HCT116 (cell line): ENCODE measurements at regions not wholly inside any gene's neighbourhood (a gene's known extent, or its start where the extent isn't known, plus 50 kb on each side); places are given as distances from the start of the nearest gene placed in this dataset.

ENCODE experiments used
- ATAC-seq: fragments of 200-7000 bp; cut with Tn5 transposase; 2 replicates; pipeline ENCODE4 v1.9.1; 2020; ENCODE audit warnings: mild to moderate bottlenecking, moderate library complexity
- BruUV-seq: library from RNA; stranded (reverse); fragments of 400-500 nt; replicated peaks from 2 replicates; lab custom pipeline; 2021; lab: Mats Ljungman, UMichigan
- CTCF ChIA-PET: fragments of 300-600 bp; sonication (Branson Sonifier 250); formaldehyde crosslinking; loops from one replicate; lab custom pipeline; 2021; ENCODE audit warnings: antibody characterized with exemption; lab: Charles Lee
- POLR2A ChIA-PET: fragments of 300-600, 350-600 bp; sonication (Branson Sonifier 250); formaldehyde crosslinking; loops from one replicate; lab custom pipeline; 2021; ENCODE audit warnings: antibody characterized with exemption; lab: Charles Lee
- RAD21 ChIA-PET, 2 experiments: fragments of 300-600 bp; sonication (Branson Sonifier 250); formaldehyde crosslinking; loops; one replicate each; lab custom pipeline; 2023; ENCODE audit warnings: low total read pairs in 2 of 2; ENCODE audit not compliant: uncharacterized antibody in 2 of 2, unreplicated experiment in 2 of 2, low non-redundant PET in 1 of 2; lab: Charles Lee
- DNase-seq: peaks from one replicate; pipeline ENCODE4 v3.0.0-alpha.2; 2010; ENCODE audit warnings: low read depth, low spot score
- H2AFZ ChIP-seq: fragments of 200-600 bp; shearing (Covaris generic), sonication (generic); 2 replicates; pipeline ENCODE4 v1.6.1; 2017; ENCODE audit warnings: low read depth, mixed run types, mixed read lengths, antibody characterized with exemption, low read length; ENCODE audit not compliant: poor library complexity, severe bottlenecking
- H3K27ac ChIP-seq: 2 replicates; pipeline ENCODE4 v1.5.1; 2012; ENCODE audit warnings: low read depth, low read length
- H3K27me3 ChIP-seq: fragments of 200-600 bp; sonication (generic); 2 replicates; pipeline ENCODE4 v1.6.1; 2016; ENCODE audit warnings: mixed run types, low read length, mixed read lengths; ENCODE audit not compliant: insufficient read depth
- H3K36me3 ChIP-seq, 2 experiments: fragments of 200-500 bp in 1 of 2; fragments of 200-600 bp in 1 of 2; sonication (Bioruptor generic) in 1 of 2; sonication (generic) in 1 of 2; 2 replicates each; pipeline versions ENCODE4 v1.5.1 to v1.6.1; 2014 to 2016; ENCODE audit warnings: low read length in 2 of 2, inconsistent platforms in 1 of 2, mixed read lengths in 1 of 2, mixed run types in 1 of 2; ENCODE audit not compliant: insufficient read depth in 2 of 2, control insufficient read depth in 1 of 2
- H3K4me1 ChIP-seq, 2 experiments: fragments of 200-600 bp in 1 of 2; sonication (generic) in 1 of 2; 2 replicates each; pipeline versions ENCODE4 v1.5.1 to v1.6.1; 2012 to 2017; ENCODE audit warnings: low read length in 2 of 2, inconsistent platforms in 1 of 2, mild to moderate bottlenecking in 1 of 2, mixed read lengths in 1 of 2, mixed run types in 1 of 2, moderate library complexity in 1 of 2; ENCODE audit not compliant: insufficient read depth in 2 of 2, control insufficient read depth in 1 of 2
- H3K4me2 ChIP-seq: fragments of 200-600 bp; sonication (generic); 2 replicates; pipeline ENCODE4 v1.6.1; 2017; ENCODE audit warnings: mixed run types, low read length, mixed read lengths
- H3K4me3 ChIP-seq, 2 experiments: fragments of 200-600 bp in 1 of 2; sonication (generic) in 1 of 2; replicated peaks in 1 of 2; 2 replicates each; pipeline ENCODE4 v1.5.1; 2011 to 2016; ENCODE audit warnings: low read length in 2 of 2, control low read depth in 1 of 2, low read depth in 1 of 2, mild to moderate bottlenecking in 1 of 2, mixed read lengths in 1 of 2, mixed run types in 1 of 2
- H3K79me2 ChIP-seq: fragments of 200-600 bp; sonication (generic); 2 replicates; pipeline ENCODE4 v1.6.1; 2017; ENCODE audit warnings: mild to moderate bottlenecking, mixed run types, low read length, moderate library complexity, mixed read lengths; ENCODE audit not compliant: insufficient read depth
- H3K9ac ChIP-seq: fragments of 200-600 bp; sonication (generic); 2 replicates; pipeline ENCODE4 v1.6.1; 2016; ENCODE audit warnings: low read length, mixed read lengths
- H3K9me2 ChIP-seq: fragments of 200-600 bp; sonication (generic), shearing (Covaris generic); 2 replicates; pipeline ENCODE4 v1.6.1; 2017; ENCODE audit warnings: mixed run types, mild to moderate bottlenecking, moderate library complexity; ENCODE audit not compliant: insufficient read depth
- H3K9me3 ChIP-seq, 2 experiments: fragments of 200-500 bp in 1 of 2; fragments of 200-600 bp in 1 of 2; sonication (Bioruptor generic) in 1 of 2; sonication (generic) in 1 of 2; 2 replicates each; pipeline ENCODE4 v1.6.1; 2014 to 2017; ENCODE audit warnings: low read length in 2 of 2, mixed read lengths in 2 of 2, inconsistent platforms in 1 of 2, low read depth in 1 of 2, mild to moderate bottlenecking in 1 of 2, mixed run types in 1 of 2, moderate library complexity in 1 of 2; ENCODE audit not compliant: control insufficient read depth in 1 of 2, insufficient read depth in 1 of 2
- H4K20me1 ChIP-seq: fragments of 200-600 bp; sonication (generic), shearing (Covaris generic); 2 replicates; pipeline ENCODE4 v1.6.1; 2017; ENCODE audit warnings: mixed run types, mild to moderate bottlenecking, moderate library complexity; ENCODE audit not compliant: insufficient read depth
- CBX3 ChIP-seq: IDR thresholded peaks from 2 replicates; pipeline ENCODE4 v1.6.1; 2012; ENCODE audit warnings: low read depth
- CEBPB ChIP-seq: IDR thresholded peaks from 2 replicates; pipeline ENCODE4 v1.6.1; 2012; ENCODE audit warnings: low read depth
- CTCF ChIP-seq, 3 experiments: fragments of 200-600 bp in 1 of 3; sonication (generic) in 1 of 3; IDR thresholded peaks in 2 of 3; conservative IDR thresholded peaks in 1 of 3; 2 replicates each; pipeline ENCODE4 v1.5.1; 2012 to 2017; ENCODE audit warnings: low read depth in 2 of 3, low read length in 2 of 3, antibody characterized with exemption in 1 of 3, borderline replicate concordance in 1 of 3, control low read depth in 1 of 3, mild to moderate bottlenecking in 1 of 3, mixed read lengths in 1 of 3, mixed run types in 1 of 3, moderate library complexity in 1 of 3; ENCODE audit not compliant: insufficient read depth in 1 of 3
- ELF1 ChIP-seq: IDR thresholded peaks from 2 replicates; pipeline ENCODE4 v1.6.1; 2012; ENCODE audit warnings: low read depth, borderline replicate concordance
- EZH2 ChIP-seq: fragments of 200-600 bp; sonication (generic); IDR thresholded peaks from 2 replicates; pipeline ENCODE4 v1.6.1; 2017; ENCODE audit warnings: antibody characterized with exemption, mixed run types
- EZH2phosphoT487 ChIP-seq: fragments of 200-600 bp; IDR thresholded peaks from 2 replicates; pipeline ENCODE4 v1.6.1; 2018; ENCODE audit warnings: antibody characterized with exemption, borderline replicate concordance
- FOSL1 ChIP-seq: IDR thresholded peaks from 2 replicates; pipeline ENCODE4 v1.6.1; 2012; ENCODE audit warnings: low read depth
- JUND ChIP-seq: IDR thresholded peaks from 2 replicates; pipeline ENCODE4 v1.6.1; 2012
- MAX ChIP-seq: IDR thresholded peaks from 2 replicates; pipeline ENCODE4 v1.6.1; 2012
- POLR2AphosphoS5 ChIP-seq: IDR thresholded peaks from 2 replicates; pipeline ENCODE4 v1.6.1; 2011; ENCODE audit warnings: mild to moderate bottlenecking, low read depth, low read length, moderate library complexity
- RAD21 ChIP-seq: IDR thresholded peaks from 2 replicates; pipeline ENCODE4 v1.6.1; 2012; ENCODE audit warnings: low read depth, mild to moderate bottlenecking
- REST ChIP-seq: IDR thresholded peaks from 2 replicates; pipeline ENCODE4 v1.6.1; 2012; ENCODE audit warnings: low read depth
- SIN3A ChIP-seq: IDR thresholded peaks from 2 replicates; pipeline ENCODE4 v1.6.1; 2012; ENCODE audit warnings: low read depth
- SP1 ChIP-seq: IDR thresholded peaks from 2 replicates; pipeline ENCODE4 v1.6.1; 2012; ENCODE audit warnings: low read depth
- SRF ChIP-seq: IDR thresholded peaks from 2 replicates; pipeline ENCODE4 v1.6.1; 2012; ENCODE audit warnings: low read depth
- TCF7L2 ChIP-seq: IDR thresholded peaks from 2 replicates; pipeline ENCODE4 v1.7.0; 2011; ENCODE audit warnings: borderline replicate concordance, inconsistent platforms; ENCODE audit not compliant: insufficient read depth, insufficient read length; ENCODE audit errors: extremely low read depth
- ZBTB33 ChIP-seq: IDR thresholded peaks from 2 replicates; pipeline ENCODE4 v1.6.1; 2011; ENCODE audit warnings: mild to moderate bottlenecking, low read length, moderate library complexity; ENCODE audit not compliant: insufficient replicate concordance; ENCODE audit errors: extremely low read depth
- ZNF274 ChIP-seq: fragments of 200-500 bp; sonication (Bioruptor generic); IDR thresholded peaks from 2 replicates; pipeline ENCODE4 v1.6.1; 2014; ENCODE audit warnings: mild to moderate bottlenecking, low read depth, low read length, inconsistent platforms
- intact Hi-C: fragments of 100-400 bp; cut with micrococcal nuclease; formaldehyde crosslinking; loops from 2 replicates; pipeline ENCODE4 v1.10.0; 2022

GRCh38 chr3:67884345-67884744 is 229.9 kb upstream of the SUCLG2 start:
- H3K4me3 ChIP-seq: no peak overlapping the region
- no peaks in the 10 kb centered on the region for H3K9me3 ChIP-seq
- H3K36me3 ChIP-seq: no peaks in the 10 kb centered on the region
- no TSS peak for BruUV-seq
- H3K79me2 ChIP-seq: no peaks in the 10 kb centered on the region
- H3K27ac ChIP-seq: no peak overlapping the region
- CTCF ChIA-PET: no interaction called here
- no peak for TF ChIP-seq CEBPB
- TF ChIP-seq RAD21: no peak
- TF ChIP-seq REST: no peak
- TF ChIP-seq CTCF (IDR thresholded peaks at IDR 0.05 in 2 of 3, conservative IDR thresholded peaks at IDR 0.05 in 1 of 3; ENCODE audit: borderline replicate concordance in 1 of 3, insufficient read depth in 1 of 3, low read depth in 2 of 3, low read length in 2 of 3): no peak
- no peak for TF ChIP-seq TCF7L2
- TF ChIP-seq EZH2phosphoT487: no peak
- no peak for TF ChIP-seq SIN3A
- no peak for TF ChIP-seq POLR2AphosphoS5
- TF ChIP-seq MAX: no peak
- no peak for TF ChIP-seq ZNF274
- no peak for TF ChIP-seq JUND
- TF ChIP-seq ELF1: no peak
- no peak for TF ChIP-seq FOSL1
- no peak for TF ChIP-seq SP1
- no peak for TF ChIP-seq ZBTB33
- TF ChIP-seq EZH2: no peak
- no peak for TF ChIP-seq SRF
- TF ChIP-seq CBX3: no peak
- TF ChIP-seq, all 23 proteins: peak for 0
- Histone ChIP-seq H3K27me3 (no peaks in the 10 kb centered on the region), H4K20me1 (no peaks in the 10 kb centered on the region), H3K9me2 (no peaks in the 10 kb centered on the region), H3K4me2 (no peak overlapping the region), H3K9ac (no peak overlapping the region), H3K4me1 (no peaks in the 10 kb centered on the region), H2AFZ (no peak overlapping the region)
- POLR2A ChIA-PET: no interaction called here
- ATAC-seq (no peak), DNase-seq (no peak)
- RAD21 ChIA-PET: no interaction called here
- intact Hi-C loops: no loop called here
